GM21717 (cell line): ENCODE measurements at regions not wholly inside any gene's neighbourhood (a gene's known extent, or its start where the extent isn't known, plus 50 kb on each side); places are given as distances from the start of the nearest gene placed in this dataset.

Experiments used
- ATAC-seq: cut with Tn5 transposase; IDR thresholded peaks from one replicate; pipeline ENCODE4 v1.9.1; 2021; ENCODE audit warnings: mild to moderate bottlenecking, moderate library complexity; ENCODE audit not compliant: unreplicated experiment

DNA sequence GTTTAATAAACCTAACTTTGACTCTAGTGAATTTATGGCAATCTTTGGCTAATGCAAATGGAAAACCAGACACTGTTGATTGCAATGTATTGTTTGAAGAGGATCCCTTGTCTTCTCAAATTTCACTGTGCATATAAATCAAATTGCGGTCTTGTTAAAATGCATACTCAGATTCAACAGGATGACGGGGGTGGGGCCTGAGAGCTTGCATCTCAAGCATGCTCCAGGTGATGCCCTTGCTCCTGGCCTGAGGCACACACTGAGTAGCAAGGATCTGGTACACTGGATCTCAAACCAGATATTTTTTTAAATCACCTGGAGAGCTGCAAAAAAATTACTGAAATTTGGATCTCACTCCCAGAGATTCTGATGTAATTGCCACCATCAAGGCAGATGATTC lies 463.7 kb downstream of the DNAH5 start:
- no peak for ATAC-seq

DNA sequence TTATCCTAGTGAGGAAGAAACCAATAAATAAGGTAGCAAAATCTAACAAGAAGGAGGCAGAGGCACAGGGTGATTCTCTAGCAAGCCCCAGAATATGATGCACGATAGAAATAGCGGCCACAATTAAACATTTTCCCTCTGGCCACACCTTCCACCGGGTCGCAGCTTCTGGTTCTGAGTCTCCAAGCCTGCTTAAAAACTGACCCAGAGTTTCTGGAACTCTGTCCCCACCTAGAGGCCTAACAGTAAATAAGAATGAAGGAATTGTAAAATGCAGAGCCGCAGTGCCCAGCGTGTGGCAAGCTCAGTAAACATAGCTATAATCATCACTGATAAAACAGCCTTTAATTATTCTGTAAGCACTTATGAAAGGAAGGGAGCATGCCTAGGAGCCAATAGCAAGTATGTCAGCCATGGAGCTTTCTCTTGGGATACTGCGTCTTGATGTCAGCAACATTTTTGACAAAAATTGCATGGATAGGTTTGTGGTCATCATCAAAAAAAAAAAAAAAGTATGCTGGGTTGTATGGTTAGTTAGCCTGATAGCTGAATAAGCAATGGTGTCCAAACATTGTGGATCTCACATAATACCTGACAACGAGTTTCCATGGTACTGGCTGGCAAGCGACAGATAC lies 465.5 kb downstream of the DNAH5 start:
- ATAC-seq: no peak

DNA sequence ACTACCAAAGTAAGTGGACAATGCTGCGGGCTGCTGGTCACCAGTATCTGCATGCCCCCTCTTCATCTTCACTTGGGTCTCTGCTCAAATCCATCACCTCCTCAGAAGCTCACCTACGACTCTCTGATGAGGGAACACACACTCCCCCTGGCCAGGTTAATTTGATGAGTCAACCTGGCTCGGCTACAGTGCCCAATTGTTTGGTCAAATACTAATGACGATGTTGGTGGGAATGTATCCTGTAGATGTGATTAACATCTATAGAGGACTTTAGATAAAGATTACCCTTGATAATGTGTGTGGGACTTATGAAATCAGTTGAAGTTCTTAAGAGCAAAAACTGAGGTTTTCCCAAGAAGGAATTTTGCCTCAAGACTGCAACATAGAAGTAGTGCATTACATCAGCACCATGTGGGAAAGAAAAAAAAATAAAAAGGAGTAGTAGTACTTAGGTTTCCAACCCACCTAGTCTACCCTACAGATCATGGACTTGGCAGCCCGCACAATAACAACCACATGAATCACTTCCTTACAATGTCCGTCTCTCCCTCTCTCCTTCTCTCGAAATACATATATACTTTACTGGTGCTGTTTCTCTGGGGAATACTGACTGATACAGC lies 467.3 kb downstream of the DNAH5 start:
- ATAC-seq: no peak

DNA sequence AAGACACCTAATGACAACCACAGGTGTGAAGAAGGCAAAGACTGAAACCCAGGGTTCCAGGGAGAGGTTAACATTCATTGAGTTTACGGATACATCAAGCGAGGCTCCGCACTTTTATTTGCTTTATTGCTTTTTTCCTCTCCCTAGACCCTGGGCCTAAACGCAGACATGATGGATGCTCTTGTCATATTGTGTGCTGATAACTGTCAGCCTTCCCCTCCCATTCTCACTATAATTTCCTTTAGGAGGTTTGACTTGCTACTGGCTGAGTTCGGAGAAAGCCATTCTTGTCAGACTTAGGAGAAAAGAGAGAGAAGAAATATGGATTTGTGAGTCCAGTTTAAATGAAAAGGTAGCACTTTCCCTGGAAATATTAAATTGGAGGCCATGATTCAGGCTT lies 471.6 kb downstream of the DNAH5 start:
- no peak for ATAC-seq

DNA sequence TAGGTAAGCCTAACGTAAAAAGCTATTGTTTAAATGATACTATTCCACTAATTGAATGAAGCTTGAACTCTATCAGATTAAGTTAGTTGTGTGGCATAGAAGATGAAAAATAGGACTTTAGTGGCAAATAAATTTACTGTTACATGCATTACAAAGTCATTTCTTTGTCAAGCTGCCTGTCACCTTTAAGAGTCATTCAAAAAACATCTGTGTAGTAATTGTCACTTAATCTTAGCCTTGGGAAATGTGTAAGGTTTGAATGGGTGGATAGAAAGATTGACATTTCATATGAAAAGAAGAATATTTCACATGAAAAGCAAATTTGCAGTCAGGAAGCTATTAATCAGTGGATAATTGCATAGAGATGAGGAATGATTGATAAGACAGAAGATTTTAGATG lies 473.5 kb downstream of the DNAH5 start:
- no peak for ATAC-seq

DNA sequence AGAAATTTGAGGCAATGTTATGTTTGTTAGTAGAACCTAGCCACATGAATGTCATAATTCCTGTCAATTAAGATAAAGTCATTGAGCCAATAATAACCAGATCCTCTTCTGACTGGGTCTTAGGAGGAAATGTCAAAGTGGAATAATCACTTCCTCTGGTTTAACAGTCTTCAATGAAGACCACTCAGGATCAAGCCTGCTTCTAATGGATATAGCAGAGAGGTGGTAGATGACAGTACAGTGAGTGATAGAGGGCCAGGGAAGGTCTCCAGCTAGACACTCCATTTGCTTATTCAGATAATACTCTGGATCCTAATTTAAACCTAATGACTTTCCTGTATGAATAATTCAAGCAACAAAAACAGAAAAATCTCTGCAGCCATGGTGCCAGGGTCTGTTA lies 474.2 kb downstream of the DNAH5 start:
- ATAC-seq: no peak

DNA sequence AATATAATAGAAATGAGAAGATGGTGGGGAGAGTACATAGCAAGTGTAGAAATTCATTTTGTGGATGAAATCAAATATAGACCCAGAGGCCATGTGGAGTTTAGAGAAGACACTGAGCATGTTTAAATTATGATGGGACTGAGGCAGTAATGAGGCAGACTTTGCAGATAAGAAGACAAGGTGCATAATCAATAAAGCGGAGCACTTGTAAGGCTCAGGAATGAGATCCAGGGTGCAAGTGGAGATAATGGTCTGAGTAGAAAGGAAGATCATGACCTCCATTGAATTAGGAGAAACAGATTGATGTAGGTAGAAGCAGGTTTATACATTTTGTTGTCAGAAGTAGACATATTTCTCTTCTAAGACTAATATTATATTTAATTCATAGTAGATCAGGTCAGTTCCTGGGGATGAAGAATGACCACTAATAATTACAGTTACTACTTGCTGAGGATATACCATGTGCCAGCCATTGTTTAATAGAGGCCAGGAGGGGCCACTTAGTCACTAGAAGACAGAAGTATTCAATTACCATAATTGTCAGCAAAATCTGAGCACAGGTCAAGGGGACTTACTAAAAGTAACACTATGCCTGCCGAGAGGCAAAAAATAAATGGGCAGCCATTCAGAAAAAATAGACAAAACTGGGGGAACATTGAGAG lies 479.8 kb downstream of the DNAH5 start:
- no peak for ATAC-seq

DNA sequence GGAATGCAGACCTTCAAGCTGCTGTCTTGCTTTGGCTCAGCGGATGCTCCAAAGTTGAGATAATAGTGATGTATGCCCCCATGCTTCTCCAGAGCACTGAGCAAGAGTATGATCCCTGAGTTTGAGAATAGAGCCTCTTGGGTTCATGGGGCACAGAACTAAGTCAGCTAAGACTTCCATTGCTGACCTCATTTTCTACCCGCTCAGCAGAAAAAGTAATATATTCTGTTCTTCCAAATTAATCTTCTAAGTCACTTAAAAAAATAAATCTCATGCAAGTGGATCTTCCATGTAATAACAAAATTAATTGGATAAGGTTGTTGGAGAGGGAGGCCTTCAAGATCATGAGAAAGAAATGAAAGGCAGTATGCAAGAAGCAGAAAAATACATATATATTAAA lies 483.9 kb downstream of the DNAH5 start:
- ATAC-seq: no peak

DNA sequence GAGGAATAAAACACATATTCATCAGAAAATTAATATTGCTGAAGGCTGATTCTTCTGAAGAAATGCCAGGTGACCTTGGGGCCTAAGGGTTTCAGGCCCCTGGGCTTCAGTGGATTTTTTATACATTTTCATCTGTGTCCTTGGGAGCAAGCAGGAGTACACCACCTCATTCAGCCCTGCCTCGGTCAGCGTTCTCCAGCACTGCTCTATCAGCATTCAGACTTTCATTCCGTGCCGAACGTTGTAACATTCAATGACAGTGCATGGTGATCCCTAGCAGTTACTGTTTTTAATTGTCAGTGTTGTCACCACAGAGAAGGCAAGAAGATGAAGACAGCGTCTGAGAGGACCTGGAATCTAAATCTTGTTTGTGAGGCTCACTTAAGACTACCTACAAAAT lies 490.4 kb downstream of the DNAH5 start:
- no peak for ATAC-seq

DNA sequence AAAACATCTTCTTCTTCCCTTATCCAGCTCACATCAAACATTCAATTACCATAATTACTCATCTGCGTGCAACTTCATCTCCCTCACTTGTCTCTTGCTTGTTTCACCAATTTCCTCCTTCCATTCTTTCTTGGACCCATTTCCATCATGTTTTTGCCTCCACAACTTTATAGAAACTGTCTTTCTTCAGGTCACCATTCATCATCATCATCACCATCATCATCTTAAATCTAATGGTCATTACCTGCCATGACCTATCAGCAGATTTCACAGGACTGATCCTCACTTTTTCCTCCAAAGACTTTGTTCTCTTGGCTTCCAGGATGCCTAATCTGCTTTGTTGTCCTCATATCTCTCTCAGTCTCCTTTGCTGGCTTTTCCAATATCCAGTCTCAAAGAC lies 495.6 kb downstream of the DNAH5 start:
- no peak for ATAC-seq

DNA sequence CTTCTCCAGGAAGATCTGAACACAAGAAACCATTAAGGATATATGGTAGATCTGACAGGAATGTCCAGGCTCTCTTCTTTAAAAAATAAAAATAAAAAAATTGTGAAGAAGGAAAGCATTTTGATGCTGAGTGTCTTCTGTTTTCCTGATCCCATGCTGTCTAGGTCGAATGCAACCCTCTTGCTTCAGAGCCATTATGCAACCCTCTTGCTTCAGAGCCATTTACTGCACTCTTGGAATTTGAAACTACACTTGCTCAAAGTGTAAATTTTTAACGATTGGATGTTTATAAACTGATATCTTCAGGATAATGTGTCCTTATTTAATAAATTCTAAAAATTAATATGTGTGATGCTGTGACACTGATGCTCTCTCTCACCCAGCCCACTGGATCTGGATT lies 505.1 kb downstream of the DNAH5 start:
- no peak for ATAC-seq

DNA sequence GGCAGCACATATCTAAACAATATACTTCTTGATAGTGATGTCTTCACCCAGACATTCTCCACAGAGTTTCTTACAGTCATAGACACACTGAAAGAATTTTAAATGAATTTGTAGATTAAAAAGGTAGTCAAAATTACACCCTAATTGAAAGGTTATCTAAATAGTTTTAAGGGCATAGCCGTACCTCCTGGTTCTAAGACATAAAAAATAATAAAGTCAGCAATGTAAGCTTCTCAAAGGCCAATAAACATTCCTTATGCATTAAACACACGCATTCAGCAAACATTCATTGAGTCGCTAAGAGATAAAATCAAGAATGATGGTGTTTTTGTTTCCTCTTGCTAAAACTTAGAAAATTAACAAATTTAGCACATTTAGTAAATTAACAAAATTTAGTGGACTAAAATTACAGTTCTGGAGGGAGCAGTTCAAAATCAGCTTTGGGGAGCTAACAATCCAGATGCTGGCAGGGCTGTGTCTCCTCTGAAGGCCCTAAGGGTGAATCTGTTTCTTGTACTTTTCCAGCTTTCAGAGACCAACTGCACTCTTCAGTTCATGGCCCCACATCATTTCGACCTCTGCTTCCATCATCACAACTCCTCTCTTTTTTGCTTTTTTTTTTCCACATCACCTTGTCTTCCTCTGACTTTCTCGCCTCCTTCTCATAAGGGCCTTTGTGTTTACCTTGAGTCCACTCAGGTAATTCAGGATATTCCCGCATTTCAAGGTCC lies 516.5 kb downstream of the DNAH5 start:
- ATAC-seq: no peak

DNA sequence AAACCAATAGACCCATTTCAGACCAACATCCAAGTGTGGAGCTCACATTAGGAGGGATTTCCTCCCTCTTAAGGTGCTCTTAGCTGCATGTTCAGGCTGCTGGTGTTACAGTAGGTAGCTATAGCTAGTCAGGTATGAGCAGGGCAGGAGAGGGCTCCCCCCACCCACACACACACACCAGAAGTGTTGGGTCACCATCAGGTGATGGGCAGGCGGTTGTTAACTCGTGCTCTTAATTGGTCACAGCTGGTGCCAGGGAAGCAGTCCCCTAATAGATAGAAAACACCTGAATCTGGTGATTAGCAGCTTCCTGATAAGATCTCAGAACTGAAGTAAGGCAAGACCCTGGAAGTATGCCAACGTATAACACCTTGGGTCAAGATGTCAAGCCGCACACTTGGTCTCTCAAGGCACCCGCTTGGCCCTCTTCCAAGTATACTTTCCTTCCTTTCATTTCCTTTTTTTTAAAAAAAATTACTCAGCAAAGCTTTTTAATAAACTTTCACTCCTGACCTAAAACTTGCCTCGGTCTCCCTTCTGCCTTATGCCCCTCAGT lies 532.4 kb downstream of the DNAH5 start:
- ATAC-seq: no peak

DNA sequence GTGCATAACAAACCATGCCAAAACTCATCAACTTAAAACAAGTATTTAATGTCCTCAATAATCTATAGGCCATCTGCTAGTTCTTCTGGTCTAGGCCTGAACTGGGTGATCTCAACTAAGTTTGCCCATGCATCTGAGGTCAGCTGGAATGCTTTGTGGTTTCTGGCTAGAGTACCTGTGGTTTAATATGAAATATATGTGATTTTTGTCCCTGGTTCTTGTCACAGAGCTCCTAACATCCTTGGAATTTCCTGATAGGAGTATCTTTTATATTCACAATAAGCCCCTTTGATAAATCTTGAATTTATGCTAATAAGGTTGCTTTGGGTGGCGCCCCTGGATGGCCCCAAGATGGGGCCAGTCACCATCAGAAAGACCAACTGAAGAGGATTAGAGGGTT lies 535.9 kb downstream of the DNAH5 start:
- ATAC-seq: no peak

DNA sequence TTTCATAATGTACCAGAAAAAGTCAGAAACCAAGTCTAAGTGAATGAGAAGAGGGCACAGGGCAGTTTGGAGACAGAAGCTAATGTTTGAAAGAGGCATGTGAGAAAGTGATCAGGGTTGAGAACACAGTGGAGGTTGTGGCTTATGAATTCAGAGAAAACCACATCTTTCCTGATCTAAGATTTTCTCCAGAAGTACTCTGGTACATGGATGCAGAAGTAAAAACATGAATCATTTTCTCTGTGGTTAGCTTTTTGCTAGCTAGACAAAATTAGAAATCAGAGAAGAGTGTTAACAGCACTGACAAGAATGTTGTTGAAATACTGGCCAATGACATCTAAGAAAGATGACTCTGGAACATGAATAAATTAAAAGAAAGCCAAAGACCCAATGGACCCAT lies 541.1 kb downstream of the DNAH5 start:
- no peak for ATAC-seq

DNA sequence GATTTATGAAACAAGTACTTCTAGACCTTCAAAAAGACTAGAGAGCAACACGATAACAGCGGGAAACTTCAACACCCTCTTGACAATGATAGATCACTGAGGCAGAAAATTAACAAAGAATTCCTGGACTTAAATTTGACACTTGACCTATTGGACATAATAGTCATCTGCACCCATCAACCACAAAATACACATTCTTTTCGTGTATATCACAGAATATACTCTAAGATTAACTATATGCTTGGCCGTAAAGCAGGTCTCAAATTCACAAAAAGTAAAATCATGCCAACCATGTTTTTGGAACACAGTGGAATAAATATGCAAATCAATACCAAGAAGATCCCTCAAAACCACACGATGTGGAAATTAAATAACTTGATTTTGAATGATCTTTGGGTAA lies 559.4 kb downstream of the DNAH5 start:
- ATAC-seq: no peak

DNA sequence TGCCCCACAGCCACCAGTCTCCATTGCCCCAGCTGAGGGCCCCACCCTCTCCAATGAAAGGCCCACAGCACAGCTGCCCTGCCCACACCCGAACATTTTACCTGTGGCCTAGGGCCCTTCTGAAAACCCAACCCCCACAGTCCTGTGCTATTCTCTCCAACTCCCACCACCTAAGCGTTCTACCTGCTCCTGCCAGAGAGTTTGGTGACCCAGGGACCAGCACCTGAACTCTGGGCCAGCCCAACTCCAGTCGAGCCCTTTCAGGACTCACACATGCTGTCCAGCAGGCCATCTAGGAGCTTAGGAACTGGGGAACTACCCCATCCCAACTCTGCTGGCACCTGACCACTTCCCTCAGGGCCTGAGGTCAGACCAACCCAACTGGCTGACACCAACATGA lies 562.3 kb downstream of the DNAH5 start:
- ATAC-seq: no peak

DNA sequence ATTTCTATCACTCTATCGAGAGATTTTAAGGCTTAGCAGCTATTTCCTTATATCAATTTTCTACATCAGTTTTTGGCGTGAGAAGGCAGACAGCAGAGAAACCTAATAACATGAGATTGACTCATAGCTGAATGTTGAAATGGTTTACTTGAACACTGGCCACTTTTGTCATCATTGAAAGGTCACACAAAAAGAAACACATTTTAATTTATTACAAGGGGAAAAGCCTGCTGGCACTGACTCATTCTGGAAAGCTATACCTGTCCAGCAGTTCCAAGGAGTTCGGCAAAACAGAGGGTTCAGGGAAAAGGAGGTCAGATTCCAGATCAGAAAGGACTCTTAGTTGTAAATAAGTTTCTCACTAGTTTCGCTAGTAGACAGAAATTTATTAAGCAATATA lies 566.4 kb downstream of the DNAH5 start:
- ATAC-seq: no peak

DNA sequence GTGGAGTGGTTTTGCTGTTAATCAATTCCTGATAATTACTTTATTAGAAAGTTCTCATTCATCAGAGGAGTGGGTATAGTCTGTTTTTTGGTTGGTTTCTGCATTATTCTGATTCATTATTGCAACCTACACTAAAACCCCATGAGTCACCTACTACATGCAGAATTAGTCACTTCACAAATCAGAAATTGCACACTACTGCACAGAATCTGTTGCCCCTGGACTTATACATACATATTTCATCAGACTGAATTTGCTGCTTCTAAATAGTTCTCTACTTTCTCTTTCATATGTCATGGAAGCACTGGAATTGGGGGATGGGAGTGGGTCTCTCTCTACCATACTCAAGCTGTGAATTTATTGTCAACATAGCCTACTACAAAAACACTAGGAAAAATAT lies 585.1 kb downstream of the DNAH5 start:
- ATAC-seq: no peak

DNA sequence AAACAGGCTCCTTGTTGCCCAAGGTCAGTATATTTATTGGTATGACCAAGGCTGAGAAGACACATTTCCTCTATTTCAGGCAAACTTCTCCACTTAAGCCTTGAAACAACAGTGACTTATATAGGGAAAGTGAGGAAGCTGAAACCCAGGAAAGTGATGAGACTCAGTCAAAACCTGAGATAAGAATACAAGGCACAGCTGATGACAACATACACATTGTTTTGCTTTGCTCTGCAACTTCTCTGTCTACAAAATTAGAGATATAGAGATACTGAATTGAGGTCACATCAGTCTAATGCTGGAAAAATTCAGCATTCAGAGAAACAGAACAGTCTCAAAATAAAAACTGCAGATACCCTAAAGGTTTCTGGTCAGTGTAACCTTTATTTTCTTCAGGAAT lies 586.1 kb downstream of the DNAH5 start:
- ATAC-seq: no peak

DNA sequence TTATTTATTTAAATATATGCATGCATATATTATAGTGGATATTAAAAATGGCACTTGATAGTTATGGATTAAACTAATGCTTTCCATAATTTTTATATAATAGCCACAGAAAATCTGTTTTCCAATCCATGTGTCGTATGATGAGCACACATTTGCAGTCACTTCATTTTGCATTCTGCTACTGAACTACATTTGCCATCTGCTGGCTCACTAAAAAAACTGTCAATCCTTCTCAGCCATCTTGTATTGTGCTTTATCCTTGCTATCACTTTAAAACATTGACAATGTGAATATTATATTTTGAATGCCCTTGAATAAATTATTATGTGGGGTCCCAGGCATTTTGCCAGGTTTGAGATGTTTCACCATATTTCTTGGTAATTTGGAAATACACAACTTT lies 586.6 kb downstream of the DNAH5 start:
- ATAC-seq: no peak

DNA sequence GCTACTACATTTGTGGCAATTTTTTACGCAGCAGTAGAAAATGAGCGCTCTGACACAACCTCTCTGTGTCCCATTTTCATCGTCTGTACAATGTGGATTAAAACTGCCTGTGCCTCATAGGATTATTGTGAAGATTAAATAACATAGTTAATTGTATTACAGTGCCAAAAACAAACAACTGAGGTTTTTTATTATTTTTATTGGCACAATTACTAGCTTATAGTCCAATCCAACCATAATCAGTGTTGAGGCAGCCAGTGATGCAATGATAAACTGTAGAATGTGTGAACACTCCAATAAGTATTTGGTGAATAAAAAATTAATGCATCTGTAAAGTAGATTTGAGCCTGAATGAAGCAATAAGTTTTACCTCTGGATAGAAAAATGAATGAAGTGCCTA lies 588.3 kb downstream of the DNAH5 start:
- ATAC-seq: no peak
